Activated T-cell treated with anti-CD3 and anti-CD28 coated beads, Interleukin-2, amount 50 U/mL, for 24 hours (primary cell): ENCODE measurements at regions not wholly inside any gene's neighbourhood (a gene's known extent, or its start where the extent isn't known, plus 50 kb on each side); places are given as distances from the start of the nearest gene placed in this dataset.

Source experiments
- DNase-seq: peaks from one replicate; pipeline ENCODE4 v3.0.0-alpha.2; 2020
- H3K27ac Mint-ChIP-seq: 2 replicates; pipeline ENCODE4 v1.8.0; 2020; ENCODE audit warnings: mild to moderate bottlenecking, mixed read lengths
- H3K27me3 Mint-ChIP-seq: 2 replicates; pipeline ENCODE4 v1.8.0; 2020; ENCODE audit warnings: mixed read lengths
- H3K36me3 Mint-ChIP-seq: 2 replicates; pipeline ENCODE4 v1.8.0; 2020; ENCODE audit warnings: low read depth, mixed read lengths
- H3K4me1 Mint-ChIP-seq: 2 replicates; pipeline ENCODE4 v1.8.0; 2020; ENCODE audit warnings: low read depth, mixed read lengths
- H3K4me3 Mint-ChIP-seq: 2 replicates; pipeline ENCODE4 v1.8.0; 2020; ENCODE audit warnings: mild to moderate bottlenecking, moderate library complexity, mixed read lengths
- H3K9me3 Mint-ChIP-seq: 2 replicates; pipeline ENCODE4 v1.8.0; 2020; ENCODE audit warnings: mixed read lengths

DNA sequence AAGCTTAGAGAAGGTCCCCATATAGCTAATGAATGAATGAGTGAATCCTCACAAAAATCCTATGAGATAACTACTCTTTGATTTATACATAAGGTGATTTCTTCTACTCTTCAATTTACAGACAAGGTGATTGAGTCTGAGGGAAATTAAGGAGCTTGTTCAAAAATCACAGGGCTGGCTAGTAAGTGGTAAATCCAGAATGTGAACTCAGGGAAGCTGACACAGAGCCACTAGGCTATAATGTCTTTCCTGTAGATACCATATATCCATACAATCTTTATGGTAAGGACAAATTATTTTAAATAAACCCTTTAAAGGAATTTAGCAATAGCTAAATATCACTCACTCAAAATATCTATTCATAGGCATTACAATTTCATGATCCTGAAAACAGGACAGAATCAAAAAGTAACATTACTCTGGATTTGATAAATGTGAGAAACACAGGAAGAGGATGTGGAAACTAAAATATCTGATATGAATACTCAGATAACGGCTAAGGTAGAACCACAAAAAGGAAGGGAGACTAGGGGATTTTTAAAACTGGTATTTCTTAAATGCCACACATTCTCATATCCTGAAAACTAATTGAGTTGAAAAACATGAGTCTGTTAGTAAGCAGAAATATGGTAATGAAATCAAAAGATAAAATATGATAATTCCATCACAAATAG lies 108.2 kb downstream of the NBPF12 start:
- Mint-ChIP-seq H3K27me3 (no peaks in the 10 kb centered on the region), H3K9me3 (no peaks in the 10 kb centered on the region), H3K4me1 (peaks cover 39% of the 10 kb centered on the region), H3K4me3 (peak overlapping the region; percentile 40), H3K27ac (peak overlapping the region; percentile 86), H3K36me3 (no peaks in the 10 kb centered on the region)
- DNase-seq = no peak
